SHP77 (cell line): ENCODE measurements at regions not wholly inside any gene's neighbourhood (a gene's known extent, or its start where the extent isn't known, plus 50 kb on each side); places are given as distances from the start of the nearest gene placed in this dataset.

Experiments used
- DNase-seq, 2 experiments: peaks; one replicate each; lab custom pipeline; 2025; lab: John Stamatoyannopoulos, UW

DNA sequence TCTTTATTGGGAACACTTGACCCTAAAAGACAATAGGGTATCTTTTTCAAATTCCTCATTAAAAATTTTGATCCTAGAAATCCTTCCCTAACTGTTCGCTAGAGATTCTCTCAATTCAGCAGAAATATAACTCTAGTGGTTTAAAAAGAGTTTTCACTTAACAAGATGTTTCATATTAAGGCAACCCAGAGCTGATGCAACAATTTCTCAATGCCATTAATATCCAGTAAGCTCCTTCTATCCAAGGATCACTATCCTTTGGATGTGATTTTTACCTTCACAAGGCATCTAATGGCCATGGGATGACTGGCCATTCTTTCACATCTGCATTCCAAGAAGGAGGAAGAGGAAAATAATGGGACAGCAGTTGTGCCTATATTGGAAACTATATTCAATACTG, 183.4 kb downstream of the ANKRD50 start:
- no peak for DNase-seq

DNA sequence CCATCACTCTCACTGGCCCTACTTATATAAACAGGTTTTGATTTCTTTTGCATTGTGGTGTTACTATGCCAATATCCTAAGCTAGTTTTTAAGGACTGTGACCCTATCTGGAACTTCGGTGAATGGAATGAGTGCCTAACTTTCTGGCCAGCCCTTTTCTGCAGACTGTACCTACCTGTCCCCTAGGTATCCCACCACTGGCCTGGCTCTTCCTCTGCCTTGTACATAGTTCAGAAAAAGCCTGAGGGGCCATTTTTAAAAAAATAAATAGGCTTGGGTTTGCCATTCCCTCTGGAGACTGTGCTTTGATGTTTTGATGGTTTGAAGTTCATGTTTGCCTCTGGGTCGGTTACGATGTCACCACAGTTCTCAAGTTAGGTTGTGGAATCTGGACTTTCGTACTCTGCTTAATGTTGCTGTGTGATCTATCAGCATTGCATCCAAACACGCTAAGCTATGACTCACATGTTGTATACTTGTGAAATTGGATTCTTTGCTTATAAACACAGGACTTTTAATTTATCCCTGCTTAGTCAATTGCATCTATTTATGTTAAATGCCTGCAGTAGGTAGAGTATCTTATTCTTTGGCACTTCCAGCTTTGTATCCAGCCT, 182.0 kb downstream of the ANKRD50 start:
- no peak for DNase-seq

DNA sequence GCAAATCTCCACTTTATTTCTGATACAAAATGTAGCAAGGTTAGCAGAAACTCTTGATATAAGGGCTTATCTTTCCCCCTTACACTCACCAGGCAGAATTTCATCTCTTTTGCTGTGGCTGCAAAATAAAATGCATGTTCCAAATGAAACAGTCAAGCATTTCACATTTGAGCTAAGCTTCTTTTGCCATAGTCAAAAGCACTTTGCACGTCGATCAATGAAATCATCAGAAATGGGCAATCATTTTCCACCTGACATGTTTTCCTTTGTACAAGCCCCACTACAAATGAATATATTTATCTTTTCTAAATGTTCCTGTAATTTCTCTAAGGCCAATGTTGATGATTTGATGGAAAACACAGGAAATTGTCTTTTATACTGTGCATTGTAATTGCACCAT, 178.4 kb downstream of the ANKRD50 start:
- no peak for DNase-seq

DNA sequence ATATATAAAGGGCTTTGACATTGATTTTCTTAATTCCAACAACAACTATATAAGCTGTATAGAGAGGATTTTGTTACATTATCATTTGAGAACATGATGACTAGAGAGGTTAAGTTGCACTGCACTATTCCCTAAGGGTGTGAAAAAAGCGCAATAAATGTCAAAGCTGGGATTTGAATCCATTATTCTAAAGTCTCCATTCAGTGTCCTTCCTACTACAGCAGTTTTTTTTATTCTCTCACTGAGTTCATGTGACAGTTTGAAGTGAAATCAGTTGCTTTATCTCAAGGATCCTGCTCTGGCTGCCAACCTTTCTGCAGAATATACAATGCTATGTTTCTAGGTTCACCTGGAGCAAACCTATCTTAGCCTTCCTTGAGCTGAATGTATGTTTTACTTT, 177.5 kb downstream of the ANKRD50 start:
- DNase-seq, result no peak

DNA sequence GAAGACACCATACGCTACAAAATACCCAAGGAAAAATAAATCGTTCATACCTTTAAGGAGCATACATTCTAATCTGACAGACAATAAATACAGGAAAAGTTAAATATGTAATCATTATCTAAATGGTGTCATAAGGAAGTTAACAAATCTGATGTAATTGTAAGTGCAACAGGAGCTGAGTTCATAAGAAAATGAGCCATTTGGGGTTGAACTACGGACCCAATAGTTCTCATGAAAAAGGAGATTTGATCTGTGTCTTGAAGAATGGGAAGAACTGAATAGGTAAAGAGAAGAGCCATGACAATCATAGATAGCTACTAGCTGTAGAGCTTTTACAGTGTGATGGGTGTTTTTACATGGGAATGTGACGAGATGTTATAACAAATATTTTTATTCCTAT, 175.6 kb downstream of the ANKRD50 start:
- no peak for DNase-seq

DNA sequence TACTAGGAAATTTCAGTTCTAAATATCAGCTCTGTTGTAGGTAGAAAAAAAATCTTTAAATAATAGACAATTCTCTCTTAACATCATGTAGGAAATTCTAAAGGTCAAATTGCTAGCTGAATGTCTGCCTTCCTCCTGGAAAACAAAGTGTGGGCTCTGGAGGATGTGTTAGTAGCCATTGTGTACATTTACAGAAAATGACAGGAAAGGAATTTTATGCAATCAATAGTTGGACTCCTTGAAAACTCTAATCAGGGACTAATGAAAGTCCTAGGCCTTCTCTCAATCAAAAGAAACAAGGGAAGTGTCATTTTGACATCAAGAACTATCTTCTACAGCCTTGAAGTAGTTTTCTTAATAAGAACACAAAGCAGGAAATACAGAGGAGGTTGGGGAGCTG, 174.6 kb downstream of the ANKRD50 start:
- DNase-seq, result no peak

DNA sequence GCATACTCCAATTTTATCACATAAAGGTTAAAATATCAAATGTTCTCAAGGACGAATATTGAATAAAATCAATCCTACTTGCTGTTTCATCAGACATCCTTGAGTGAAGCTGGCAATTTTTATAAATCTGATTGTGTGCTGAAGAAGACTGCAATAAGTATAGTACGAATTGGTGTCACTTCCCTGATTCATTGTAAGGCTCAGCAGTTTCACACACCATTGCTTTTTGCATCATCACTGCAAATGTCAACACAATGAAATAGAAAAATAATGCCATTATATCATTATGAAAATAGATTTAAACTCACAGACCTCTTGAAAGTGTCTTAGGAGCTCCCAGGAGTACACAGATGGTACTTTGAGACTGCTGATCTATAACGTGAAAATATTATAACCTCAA, 172.5 kb downstream of the ANKRD50 start:
- DNase-seq, result no peak

DNA sequence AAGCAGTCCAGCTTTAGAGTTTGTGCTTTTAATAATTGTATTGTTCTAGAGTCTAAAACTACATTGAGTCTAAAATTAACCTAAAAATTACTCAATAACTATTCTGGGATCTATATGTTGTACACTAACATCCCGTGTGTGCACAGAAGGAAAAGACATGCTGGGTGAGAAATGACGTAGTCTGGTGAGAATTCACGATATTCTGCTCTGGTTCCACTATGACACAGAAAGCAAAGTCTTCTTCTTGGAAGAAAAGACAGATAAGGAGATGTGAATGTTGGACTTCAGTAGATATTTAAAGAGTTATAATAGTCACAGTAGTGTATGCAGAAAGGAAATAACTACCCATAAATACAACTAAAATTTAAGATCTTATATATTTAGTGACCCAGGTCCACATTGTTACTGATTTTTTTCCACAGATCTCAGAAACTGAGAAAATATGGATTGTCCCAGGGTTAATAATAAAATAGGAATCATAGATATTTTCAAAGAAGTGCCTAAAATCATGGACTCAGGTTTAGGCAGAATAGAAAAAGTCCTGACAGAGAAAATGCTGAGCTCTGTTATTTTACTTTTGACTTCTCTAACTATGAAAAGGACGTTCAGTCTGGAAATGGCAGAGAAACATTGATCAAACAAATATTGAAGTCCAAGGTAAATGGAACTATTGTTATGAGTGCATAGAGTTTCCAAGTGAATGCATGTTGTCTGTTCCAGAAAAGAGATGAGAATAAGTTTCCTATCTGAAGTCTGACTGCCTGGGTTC, 170.7 kb downstream of the ANKRD50 start:
- DNase-seq, result no peak

DNA sequence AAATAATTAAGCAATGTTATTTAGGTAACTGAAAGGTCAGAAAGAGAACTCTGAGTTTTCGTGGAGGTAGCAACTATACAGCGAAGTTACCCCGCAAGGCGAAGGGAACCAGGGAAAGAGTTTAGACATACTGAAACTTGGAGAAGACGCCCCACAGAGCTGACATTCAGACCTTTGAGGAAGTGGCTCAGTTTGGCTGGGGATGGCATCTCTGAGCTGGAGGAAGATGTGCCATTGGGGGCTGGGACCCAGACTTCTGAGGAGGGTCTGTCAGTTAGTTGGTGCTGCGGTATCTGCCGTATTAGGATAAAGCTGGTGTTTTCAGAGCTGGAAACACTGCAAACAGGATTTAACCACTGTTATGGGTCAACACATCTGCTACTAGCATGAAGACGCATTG, 156.6 kb downstream of the ANKRD50 start:
- DNase-seq, result no peak

DNA sequence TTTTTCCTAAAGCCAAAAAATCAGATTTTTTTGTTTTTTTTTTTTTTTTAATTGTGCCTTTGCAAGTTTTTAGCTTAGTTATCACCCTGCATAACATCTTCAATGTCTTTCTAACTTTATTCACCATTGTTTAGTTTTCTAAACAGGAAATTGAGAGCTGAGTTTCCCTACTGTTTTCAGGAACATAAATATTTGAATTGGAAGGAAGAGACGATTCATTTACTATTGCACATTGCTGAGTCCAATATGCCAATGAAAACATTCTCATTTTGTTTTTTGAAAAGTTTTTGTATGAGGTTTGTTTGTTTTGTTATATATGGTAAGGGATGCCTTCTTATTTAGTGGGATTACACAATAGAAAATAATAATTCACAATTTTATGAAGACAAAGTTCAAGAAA, 148.4 kb downstream of the ANKRD50 start:
- no peak for DNase-seq

DNA sequence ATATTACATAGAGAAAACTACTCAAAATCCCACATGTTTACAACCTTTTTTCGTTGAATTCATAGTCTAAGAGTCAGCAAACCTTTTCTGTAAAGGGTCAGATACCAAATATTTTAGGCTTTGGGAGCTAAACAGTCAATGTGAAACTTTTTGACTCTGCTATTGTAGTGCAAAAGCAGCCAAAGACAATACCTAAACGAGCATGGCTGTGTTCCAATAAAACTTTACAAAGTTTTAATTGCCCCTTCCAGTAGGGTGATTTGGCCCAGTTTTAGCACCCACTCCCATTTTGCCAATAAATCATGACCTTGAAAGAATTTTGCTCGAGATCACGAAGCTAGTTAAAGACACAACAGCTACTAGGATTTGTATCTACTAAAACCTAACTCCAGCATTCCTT, 147.2 kb downstream of the ANKRD50 start:
- DNase-seq, result no peak

DNA sequence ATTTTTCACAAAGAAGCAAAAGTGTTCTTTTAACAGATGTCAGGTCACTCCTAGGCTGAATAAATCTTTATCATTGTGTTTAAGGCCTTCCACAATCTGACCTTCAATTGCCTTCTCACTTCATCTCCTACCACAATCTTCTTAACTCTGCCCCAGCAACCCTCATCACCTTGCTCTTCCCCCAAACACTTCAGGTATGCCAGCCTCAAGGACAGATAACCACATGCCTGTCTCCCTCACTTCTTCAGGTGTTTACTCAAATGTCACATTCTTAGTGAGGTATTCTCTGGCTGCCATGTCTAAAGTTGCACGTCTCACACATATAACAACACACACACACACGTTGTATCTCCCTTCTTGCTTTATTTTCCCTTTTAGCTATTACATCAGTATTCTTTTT, 146.5 kb downstream of the ANKRD50 start:
- DNase-seq, result no peak

DNA sequence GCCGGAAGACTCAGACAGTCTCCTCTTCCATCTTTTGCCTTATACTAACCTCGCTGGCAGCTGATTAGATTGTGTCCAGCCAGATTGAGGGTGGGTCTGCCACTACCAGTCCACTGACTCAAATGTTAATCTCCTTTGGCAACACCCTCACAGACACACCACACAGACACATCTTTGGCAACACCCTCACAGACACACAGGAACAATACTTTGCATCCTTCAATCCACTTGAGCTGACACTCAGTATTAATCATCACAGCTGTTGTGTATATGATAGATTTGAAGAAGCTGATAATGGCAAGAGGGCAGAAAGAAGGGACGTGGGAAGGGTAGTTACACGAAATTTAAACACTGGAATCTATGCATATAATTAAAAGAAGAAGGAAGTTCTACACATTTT, 139.5 kb downstream of the ANKRD50 start:
- no peak for DNase-seq

DNA sequence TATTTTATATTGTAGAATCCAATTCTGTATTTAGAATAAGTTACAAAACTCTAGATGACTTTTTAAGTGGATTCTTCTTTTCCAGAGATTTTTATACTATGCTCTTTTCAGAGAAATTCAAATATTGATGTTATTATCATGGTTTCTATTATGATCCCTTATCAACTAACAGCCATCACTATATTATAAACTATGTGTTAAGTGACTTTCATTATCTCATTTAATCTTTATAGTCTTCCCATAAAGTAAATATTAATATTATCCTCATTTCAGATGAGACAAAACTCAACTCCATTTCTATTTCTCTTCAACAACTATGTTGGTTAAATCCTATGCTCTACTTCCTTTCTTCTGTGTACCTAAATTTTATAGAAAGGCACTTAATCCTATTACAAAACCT, 132.6 kb downstream of the ANKRD50 start:
- DNase-seq, result no peak

DNA sequence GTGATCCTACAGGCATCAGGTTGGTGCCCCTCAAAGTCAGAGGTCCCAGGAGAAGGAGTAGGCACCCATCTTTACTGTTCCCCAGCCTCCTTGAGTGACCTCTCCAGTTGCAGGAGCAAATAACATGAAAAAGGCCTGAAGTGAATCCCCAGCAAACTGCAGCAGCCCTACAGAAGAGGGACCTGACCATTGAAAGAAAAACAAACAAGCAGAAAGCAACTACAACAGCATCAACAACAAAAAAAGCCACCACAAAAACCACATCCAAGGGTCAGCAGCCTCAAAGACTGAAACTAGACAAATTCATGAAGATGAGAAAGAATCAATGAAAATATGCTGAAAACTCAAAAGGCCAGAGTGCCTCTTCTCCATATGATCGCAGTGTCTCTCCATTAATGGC, 128.7 kb downstream of the ANKRD50 start:
- no peak for DNase-seq

DNA sequence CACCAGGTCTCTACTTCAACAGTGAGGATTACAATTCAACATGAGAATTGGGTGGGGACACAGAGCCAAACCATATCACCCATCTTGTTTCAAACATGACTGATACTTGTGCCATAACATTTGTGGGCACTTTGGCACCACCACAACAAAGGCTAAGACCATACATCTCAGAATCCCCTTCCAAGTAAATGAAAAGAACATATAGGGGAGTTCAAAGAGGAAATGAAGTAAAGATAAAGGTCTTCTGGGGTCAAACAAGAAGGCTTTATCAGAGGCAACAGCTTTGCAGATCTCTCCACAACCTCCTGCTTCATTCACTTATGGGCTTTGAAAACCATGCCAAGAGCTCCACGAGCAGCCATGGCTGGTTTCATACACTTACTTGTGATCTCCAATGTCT, 122.7 kb downstream of the ANKRD50 start:
- DNase-seq, result no peak

DNA sequence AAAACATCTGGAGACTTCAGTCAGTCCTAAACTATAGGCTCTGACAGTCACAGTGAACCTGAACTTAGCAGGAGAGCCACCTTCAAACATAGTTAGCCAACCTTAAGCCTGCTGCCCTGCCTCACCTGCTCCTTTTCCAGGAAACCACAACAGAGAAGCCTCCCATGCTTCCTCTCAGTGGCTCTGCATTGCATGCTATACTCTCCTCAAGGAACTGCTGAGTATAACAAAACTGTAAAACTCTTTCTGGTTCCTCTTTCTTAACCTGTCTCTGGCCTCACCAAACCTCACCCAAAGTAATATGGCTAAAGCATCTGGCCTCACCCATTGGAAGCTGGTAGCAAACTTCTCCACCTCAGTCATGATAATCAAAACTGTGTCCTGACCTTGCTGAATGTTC, 122.1 kb downstream of the ANKRD50 start:
- DNase-seq, result no peak

DNA sequence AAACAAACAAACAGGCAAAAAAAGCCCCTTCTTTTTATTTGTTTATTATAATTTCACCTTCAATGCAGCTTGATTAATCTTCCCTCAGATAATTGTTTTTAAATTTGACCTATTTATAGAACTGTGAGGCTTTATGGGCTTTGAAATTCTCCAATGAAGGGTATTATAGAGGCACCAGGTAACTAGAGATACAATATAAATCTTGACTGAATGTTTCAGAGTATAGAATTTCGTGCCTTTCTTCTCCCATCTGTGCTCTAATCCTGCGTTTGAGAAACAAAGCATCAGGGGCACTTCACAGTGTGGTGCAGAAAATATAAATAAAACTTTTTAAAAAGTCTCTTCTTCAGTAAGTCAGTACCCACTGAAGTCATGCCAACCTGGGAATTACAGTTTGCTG, 120.9 kb downstream of the ANKRD50 start:
- no peak for DNase-seq

DNA sequence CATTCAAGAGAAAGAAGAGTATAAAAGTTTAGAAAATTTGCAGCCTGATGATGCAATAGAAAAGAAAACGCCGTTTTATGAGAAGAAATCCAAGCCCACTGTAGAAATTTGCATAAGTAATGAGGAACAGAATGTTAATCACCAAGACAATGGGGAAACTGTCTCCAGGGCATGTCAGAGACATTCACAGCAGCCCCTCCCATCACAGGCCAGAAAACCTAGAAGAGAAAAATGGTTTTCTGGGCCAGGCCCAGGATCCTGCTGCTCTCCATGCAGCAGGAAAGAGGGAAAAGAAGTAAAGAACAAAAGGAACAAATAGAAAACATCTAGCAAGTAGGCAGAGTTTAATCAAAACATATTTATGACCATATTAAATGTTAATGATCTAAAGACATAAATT, 119.0 kb downstream of the ANKRD50 start:
- no peak for DNase-seq

DNA sequence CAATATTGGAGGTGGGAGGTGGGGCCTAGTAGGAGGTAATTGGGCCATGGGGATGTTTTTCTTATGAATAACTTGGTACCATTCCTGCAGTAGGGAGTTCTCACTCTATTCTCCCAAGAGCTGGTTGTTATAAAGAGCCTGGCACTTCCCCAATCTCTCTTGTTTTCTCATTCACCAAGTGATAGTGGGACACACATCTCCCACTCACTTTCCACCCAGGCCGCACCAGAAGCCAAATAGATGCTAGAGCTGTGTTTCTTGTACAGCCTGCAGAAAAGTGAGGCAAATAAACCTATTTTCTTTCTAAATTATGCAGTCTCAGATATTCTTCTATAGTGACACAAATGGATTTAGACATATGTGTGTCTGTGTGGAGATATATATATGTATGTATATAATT, 117.6 kb downstream of the ANKRD50 start:
- no peak for DNase-seq

DNA sequence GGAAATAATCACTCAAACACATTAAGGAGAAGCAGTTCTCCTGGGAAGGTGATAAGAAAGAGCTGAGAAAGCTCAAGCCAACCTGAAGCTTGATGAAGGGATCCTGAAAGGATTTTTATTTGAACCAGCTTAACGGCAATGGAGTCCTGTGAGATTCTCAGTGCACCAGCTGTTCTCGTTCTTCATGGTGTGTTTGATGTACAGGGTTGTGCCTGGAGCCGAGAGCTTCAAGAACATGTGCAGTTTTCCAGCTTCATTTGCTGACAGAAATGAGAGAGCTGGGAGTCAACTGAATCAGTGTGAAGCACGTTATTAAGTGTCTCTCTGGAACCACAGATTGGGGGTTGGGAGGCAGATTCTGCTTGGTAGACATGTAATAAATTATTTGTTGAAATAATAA, 115.7 kb downstream of the ANKRD50 start:
- no peak for DNase-seq

DNA sequence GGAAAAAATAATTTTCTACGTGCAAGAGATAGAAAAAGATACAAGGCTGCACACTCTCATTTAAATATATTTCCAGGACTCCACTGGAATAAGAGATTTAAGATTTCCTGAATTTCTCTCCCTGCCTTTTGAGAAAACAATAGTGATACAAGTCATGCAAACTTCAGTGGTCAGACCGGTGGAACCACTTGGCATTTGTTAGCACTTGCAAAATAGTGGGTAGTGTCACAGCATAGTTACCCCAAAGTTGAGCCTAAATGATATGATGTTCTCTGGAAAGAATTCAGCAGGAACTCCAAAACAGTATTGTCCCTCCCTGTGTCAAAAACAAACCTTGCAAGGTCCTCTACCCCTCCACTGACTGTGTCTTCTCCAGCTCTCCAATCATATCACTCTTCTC, 102.3 kb downstream of the ANKRD50 start:
- DNase-seq, result no peak
